ENCODE measurements at regions not wholly inside any gene's neighbourhood (a gene's known extent, or its start where the extent isn't known, plus 50 kb on each side); places are given as distances from the start of the nearest gene placed in this dataset.

- DNase-seq: no peak
Observed at GRCh38 chr2:145136702-145137101, 616.8 kb upstream of the ZEB2 start.

GRCh38 chr2:145126146-145126545, 606.2 kb upstream of the ZEB2 start:
- no peak for DNase-seq

DNA sequence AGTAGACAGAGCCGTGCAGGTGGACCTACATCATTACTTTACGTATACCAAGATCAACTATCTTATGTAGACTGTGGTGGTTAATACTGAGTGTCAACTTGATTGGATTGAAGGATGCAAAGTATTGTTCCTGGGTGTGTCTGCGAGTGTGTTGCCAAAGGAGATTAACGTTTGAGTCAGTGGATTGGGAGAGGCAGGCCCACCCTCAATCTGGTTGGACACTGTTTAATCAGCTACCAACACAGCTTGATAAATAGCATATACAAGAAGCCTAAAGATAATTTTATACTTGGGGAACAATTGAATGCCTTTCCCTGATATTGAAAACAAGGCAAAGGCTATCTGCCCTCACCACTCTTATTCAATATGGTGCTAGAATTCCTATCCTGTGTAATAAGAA, 604.2 kb upstream of the ZEB2 start:
- DNase-seq: no peak

DNA sequence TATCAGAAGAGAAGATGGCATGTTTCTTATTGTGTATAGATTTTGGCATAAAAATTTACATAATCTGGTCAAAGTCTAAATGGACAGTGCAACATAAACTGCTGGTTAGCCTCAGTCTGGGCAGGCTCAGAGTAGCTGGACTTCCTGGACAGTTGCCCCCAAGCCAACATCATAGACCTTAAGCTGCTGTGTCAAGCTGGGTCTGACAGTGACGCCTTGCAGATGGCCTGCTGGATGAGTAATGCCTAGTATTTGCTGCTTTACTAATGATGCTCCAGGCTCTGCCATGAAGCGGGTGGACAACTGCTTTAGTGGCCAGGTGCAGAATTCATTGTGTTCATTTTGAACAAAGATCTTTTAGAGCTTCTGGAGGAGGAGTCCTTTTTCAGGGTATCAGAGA, 603.7 kb upstream of the ZEB2 start:
- DNase-seq: no peak

GRCh38 chr2:145119225-145119624, 599.3 kb upstream of the ZEB2 start:
- DNase-seq: no peak

- DNase-seq: no peak
Observed at GRCh38 chr2:145116834-145117725, 597.2 kb upstream of the ZEB2 start.

DNA sequence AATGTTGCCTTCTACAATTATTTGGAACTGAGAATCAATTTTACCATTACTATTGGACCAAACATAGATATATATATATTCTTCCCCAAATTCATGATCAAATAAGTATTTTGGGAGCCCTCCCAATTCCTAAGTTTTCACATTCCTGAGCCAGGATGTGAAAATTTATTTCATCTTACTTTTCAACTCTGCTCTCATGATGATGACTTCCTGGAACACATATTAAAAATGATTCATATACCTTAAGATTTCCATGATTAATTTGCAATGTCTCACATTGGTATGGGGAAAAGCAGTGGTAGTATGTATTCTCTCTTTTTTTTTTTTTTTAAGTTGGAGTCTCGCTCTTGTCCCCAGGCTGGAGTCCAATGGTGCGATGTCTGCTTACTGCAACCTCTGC, 596.1 kb upstream of the ZEB2 start:
- DNase-seq: no peak

DNA sequence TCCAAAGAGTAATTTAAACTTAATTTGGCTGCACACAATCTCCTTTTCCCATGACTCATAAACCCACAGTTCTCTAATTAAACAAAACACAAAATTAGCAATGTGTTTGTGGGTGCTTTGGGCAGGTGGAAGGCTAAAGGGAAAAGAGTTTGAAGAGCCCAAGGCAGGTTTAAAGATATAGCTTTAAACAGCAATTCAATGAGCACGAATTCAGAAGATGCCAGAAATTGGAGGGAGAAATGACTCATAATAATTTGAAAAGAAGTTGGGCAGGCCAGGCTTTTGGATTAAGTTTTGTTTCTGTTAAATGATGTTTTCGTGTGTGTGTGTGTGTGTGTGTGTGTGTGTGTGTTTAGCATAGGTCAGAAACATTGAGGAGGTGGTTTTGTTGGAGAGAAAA, 594.8 kb upstream of the ZEB2 start:
- DNase-seq: no peak

GRCh38 chr2:145112467-145112866, 592.5 kb upstream of the ZEB2 start:
- DNase-seq: no peak

- DNase-seq: no peak
Observed at GRCh38 chr2:145110668-145111356, 590.9 kb upstream of the ZEB2 start.

DNA sequence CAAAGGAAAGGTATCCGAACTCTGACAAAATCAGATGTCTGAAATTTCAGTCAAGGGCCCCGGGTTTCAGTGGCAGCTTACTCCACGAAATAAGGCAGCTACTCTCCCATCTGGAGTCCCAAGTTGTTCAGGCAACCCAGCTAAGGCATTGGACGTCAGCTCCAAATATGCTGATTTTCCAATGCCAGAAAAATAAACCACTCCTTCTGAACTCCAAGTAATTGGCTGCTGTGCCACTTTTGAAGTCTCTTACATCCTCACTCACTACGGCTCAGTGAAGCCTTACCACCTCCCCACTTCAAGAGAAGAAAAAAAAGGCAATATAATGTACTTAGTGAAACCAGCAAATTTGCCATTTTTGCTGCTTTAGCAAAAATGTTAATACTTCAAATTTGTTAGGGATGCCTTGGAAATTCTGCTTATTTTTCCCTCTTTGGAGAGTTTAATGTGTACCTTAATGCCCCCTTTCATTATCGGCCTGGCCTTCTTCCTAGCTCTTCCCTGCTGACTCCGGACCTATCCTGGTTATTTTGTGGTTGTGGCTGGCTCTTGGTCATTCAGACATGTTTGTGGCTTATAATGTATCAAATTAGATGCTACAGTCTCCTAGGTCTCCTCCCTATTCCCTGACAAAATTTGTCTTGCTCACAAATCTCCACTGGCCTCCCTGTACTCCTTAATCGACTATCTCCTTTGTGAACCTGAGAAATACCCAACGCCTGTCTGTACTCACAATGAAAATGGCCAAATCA, 589.2 kb upstream of the ZEB2 start:
- no peak for DNase-seq

GRCh38 chr2:145108361-145108778, 588.5 kb upstream of the ZEB2 start:
- DNase-seq: no peak

DNA sequence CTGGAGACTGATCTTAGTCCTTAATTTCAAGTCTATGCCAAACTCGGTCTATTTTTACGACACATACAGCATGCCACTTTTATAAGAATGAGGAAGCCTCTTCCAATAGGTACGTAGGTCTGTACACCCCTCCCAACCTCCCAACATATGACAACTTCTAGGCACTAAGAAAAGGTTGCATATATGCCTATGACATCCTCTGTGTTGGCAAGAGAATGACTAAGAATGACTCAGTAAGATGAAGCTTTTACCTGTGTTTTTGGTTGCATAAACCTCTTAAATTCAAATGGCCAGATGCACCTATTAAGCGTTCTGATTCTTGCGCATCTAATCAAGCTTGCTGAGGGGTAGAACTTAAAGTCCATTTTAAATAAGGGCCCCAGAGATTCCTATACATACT, 586.4 kb upstream of the ZEB2 start:
- no peak for DNase-seq

DNA sequence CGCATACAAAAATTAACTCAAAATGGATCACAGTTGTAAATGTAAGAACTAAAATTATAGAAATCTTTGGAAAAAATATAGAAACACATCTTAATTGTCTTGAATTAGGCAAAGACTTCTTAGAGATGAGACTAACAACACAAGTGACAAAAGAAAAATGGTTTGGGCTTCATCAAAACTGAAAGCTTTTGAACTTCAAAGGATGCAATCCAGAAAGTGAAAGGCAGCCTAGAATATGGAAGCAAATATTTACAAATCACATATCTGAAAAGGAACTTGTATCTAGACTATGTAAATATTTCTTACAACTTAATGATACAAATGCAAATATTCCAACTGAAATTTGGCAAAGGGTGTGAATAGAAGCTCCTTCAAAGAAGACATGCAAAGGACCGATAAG, 582.8 kb upstream of the ZEB2 start:
- no peak for DNase-seq

DNA sequence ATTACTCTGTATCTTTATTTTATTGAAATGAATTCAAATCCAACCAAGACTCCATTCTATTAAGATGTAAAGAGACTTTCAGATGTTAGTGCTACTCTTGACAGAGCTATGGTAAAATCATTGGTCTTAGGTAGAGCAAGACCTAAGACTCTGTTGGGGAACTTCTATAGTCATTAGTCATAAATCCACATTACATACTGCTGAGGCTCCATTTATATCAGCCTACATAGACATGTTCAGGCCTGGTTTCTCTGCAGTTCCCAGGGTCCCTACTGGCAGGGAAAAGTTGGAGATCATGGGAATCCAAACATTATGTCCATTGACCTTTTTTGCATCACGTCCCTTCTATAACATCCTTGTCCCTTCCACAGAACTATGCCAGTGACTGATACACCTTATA, 580.4 kb upstream of the ZEB2 start:
- no peak for DNase-seq

- no peak for DNase-seq
Observed at GRCh38 chr2:145096582-145096981, 576.7 kb upstream of the ZEB2 start.

GRCh38 chr2:145095641-145096435, 575.9 kb upstream of the ZEB2 start:
- no peak for DNase-seq

DNA sequence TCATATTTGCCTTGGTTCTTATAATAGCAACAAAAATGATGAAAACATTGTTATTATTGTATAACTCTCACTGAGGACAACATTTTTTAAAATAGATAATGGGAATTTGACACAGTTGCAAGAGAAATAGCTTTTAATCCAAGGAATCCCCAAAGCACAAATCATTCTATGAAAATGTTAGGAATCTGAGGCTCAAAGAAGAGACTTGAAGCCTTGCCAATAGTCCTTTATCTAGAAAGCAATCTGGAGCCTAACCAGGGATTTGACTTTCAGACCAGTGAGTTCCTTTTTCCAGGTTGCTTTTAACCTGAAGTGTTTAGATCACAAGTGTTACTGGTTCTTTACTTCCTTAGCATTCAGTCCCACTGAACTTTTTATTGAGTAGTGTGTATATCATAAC, 574.5 kb upstream of the ZEB2 start:
- no peak for DNase-seq

DNA sequence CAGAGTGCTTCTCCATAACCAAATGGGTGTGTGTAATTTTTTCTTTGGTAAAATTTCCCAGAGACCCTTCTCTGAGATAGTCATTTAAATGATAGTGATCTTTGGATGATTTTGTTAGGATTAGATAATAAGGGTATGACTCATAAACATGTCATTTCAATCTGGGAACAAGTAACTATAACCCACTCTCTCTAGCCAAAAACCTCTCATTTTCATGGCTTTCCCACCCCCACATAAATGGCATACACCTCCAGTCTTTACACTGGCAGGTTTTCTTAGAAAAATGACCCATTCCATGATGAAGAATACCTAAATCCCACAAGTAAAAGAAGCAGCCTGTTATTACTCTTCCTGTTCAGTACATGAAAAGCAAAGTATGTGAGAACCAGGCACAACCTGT, 572.0 kb upstream of the ZEB2 start:
- no peak for DNase-seq

DNA sequence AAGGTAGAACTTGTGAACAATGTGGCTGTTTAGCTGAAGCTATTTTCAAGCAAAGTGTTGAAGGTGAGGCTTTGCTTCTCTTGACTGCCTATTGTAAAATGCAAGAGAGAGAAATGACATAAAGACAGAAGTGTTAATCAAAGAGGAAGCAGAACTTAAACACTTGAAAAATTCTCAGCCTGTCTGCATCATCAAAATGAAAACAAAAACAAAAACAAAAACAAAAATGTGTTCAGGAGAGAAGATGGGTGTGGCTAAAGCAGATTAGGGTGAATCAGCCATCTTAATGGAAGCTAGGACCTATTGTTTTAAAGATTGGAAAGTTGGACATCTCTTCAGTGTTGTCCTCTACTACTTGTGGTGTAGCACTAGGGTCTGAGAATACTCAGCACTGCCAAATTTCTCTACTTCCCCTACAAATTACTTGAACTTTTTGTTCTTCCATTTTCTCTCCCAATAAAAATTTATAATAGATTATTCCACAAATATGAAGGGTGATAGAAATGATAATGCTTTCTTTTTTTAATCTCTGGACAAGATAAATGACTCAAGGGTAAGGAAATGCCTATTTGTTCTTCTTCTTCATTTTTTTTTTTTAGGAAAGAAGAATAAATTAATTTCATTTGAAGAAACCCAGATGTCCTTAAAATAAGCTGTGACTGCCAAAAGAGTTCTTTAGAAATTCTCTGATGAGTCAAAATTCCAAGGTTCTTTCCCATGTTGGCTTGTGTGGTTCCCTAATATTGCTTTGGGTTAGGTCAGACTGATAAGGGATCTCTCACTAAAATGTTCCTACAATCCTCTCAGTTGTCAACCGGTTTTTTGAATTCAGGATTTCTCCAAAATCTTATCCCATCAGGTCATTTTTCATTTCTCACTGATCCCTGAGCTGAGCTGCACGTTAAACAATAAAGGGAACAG, 571.2 kb upstream of the ZEB2 start:
- no peak for DNase-seq

- DNase-seq: no peak
Observed at GRCh38 chr2:145088756-145089155, 568.8 kb upstream of the ZEB2 start.

DNA sequence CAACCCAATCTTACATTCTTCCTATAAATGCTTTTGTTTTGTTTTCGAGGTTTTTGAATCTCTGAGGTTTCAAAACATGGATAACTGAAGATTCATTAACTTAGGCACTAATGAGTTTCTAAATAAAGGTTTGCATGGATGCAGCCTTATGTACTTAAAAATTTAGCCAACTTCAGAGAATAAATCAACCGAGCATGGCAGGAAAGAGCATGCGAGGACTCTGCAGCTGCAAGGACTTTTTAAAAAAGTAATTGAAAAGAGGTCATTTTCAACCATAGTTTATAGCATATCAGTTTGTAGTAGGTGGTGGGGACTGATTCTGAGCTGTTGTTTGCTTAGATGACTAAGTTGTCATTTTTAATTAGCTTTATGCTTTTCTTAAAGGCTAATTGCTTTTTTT, 567.0 kb upstream of the ZEB2 start:
- DNase-seq: no peak
